GM21515 (cell line): ENCODE measurements at regions not wholly inside any gene's neighbourhood (a gene's known extent, or its start where the extent isn't known, plus 50 kb on each side); places are given as distances from the start of the nearest gene placed in this dataset.
"Not testable (repeated sequence)": the region's sequence is repeated elsewhere in the genome, so short reads cannot be mapped to it uniquely, and the experiment has no call there.

Experiments
- ATAC-seq: cut with Tn5 transposase; IDR thresholded peaks from one replicate; pipeline ENCODE4 v1.9.1; 2021; ENCODE audit not compliant: unreplicated experiment

GRCh38 chr9:62833323-62834200 is 1643.7 kb downstream of the SPATA31A7 start:
- ATAC-seq, result not testable (repeated sequence)

- ATAC-seq, result peak; percentile 29
Observed at GRCh38 chr9:62837254-62837911, 1647.5 kb downstream of the SPATA31A7 start.

GRCh38 chr9:62838024-62838718 is 1648.3 kb downstream of the SPATA31A7 start:
- ATAC-seq, result peak; percentile 100

GRCh38 chr9:62839168-62839567 is 1649.3 kb downstream of the SPATA31A7 start:
- ATAC-seq, result not testable (repeated sequence)

GRCh38 chr9:62843145-62843544 is 1653.3 kb downstream of the SPATA31A7 start:
- ATAC-seq, result not testable (repeated sequence)

- ATAC-seq, result not testable (repeated sequence)
Observed at GRCh38 chr9:62843706-62844290, 1654.0 kb downstream of the SPATA31A7 start.

- not testable (repeated sequence) for ATAC-seq
Observed at GRCh38 chr9:62844681-62845185, 1654.9 kb downstream of the SPATA31A7 start.

GRCh38 chr9:62848258-62848657 is 1658.4 kb downstream of the SPATA31A7 start:
- not testable (repeated sequence) for ATAC-seq

- not testable (repeated sequence) for ATAC-seq
Observed at GRCh38 chr9:62849991-62850390, 1660.2 kb downstream of the SPATA31A7 start.

GRCh38 chr9:62857280-62857679 is 1667.4 kb downstream of the SPATA31A7 start:
- ATAC-seq, result not testable (repeated sequence)

GRCh38 chr9:62858240-62858639 is 1668.4 kb downstream of the SPATA31A7 start:
- ATAC-seq, result not testable (repeated sequence)

GRCh38 chr9:62860939-62861860 is 1671.4 kb downstream of the SPATA31A7 start:
- not testable (repeated sequence) for ATAC-seq

- not testable (repeated sequence) for ATAC-seq
Observed at GRCh38 chr9:62862180-62862579, 1672.3 kb downstream of the SPATA31A7 start.

- not testable (repeated sequence) for ATAC-seq
Observed at GRCh38 chr9:62863319-62863718, 1673.5 kb downstream of the SPATA31A7 start.

- not testable (repeated sequence) for ATAC-seq
Observed at GRCh38 chr9:62863867-62864266, 1674.0 kb downstream of the SPATA31A7 start.

- not testable (repeated sequence) for ATAC-seq
Observed at GRCh38 chr9:62864481-62865469, 1674.9 kb downstream of the SPATA31A7 start.

- not testable (repeated sequence) for ATAC-seq
Observed at GRCh38 chr9:62869061-62869460, 1679.2 kb downstream of the SPATA31A7 start.

GRCh38 chr9:62871765-62872164 is 1681.9 kb downstream of the SPATA31A7 start:
- ATAC-seq, result not testable (repeated sequence)
